H1 (cell line): ENCODE measurements at regions not wholly inside any gene's neighbourhood (a gene's known extent, or its start where the extent isn't known, plus 50 kb on each side); places are given as distances from the start of the nearest gene placed in this dataset.
A peak's percentile ranks its signal among the peaks of the same experiment; 100 is the strongest.

ENCODE experiments used
- CTCF ChIA-PET: fragments of 300-600 bp; sonication (Branson Sonifier 250); formaldehyde crosslinking; loops from one replicate; lab custom pipeline; 2021; ENCODE audit not compliant: partially characterized antibody; lab: Charles Lee
- POLR2A ChIA-PET: fragments of 300-600 bp; sonication (Branson Sonifier 250); formaldehyde crosslinking; loops from one replicate; lab custom pipeline; 2021; ENCODE audit warnings: inconsistent platforms; ENCODE audit not compliant: partially characterized antibody; lab: Charles Lee
- DNase-seq, 2 experiments: peaks; one replicate each; pipeline versions ENCODE4 v3.0.0 to v3.0.0-alpha.2; 2010 to 2022; ENCODE audit warnings: low spot score in 2 of 2, low read depth in 1 of 2, mixed read lengths in 1 of 2
- FAIRE-seq: peaks from 2 replicates; lab custom pipeline; 2011; peaks lifted over from hg19 to GRCh38; lab: Jason Lieb, UNC
- H2AFZ ChIP-seq: 2 replicates; pipeline ENCODE4 v1.8.1; 2012; ENCODE audit warnings: low read length, inconsistent platforms
- H2AK5ac ChIP-seq: 2 replicates; pipeline ENCODE4 v1.6.1; 2013; ENCODE audit warnings: low read depth, low read length
- H2BK120ac ChIP-seq: replicated peaks from 2 replicates; pipeline ENCODE3; 2013; ENCODE audit warnings: low read depth, low read length, inconsistent platforms
- H2BK12ac ChIP-seq: 2 replicates; pipeline ENCODE4 v1.6.1; 2013; ENCODE audit warnings: low read depth, low read length
- H2BK15ac ChIP-seq: 2 replicates; pipeline ENCODE4 v1.6.1; 2013; ENCODE audit warnings: low read length
- H2BK20ac ChIP-seq: 2 replicates; pipeline ENCODE4 v1.6.1; 2013; ENCODE audit warnings: low read length
- H2BK5ac ChIP-seq: 2 replicates; pipeline ENCODE4 v1.6.1; 2013; ENCODE audit warnings: low read depth, low read length
- H3K14ac ChIP-seq: 2 replicates; pipeline ENCODE4 v1.6.1; 2013; ENCODE audit warnings: inconsistent platforms; ENCODE audit not compliant: insufficient read length
- H3K18ac ChIP-seq: 2 replicates; pipeline ENCODE4 v1.6.1; 2013; ENCODE audit warnings: low read length; ENCODE audit errors: extremely low read depth
- H3K23ac ChIP-seq: 2 replicates; pipeline ENCODE4 v1.6.1; 2013; ENCODE audit warnings: inconsistent platforms; ENCODE audit not compliant: insufficient read length
- H3K23me2 ChIP-seq: 2 replicates; pipeline ENCODE4 v1.6.1; 2013; ENCODE audit warnings: low read depth, low read length
- H3K27ac ChIP-seq: 2 replicates; pipeline ENCODE4 v1.6.1; 2011; ENCODE audit warnings: low read depth, low read length, inconsistent platforms
- H3K27me3 ChIP-seq, 4 experiments: replicated peaks in 1 of 4; 1 replicate in 1 of 4; 2 replicates in 3 of 4; pipeline versions ENCODE4 v1.6.1 to v1.8.1; 2011 to 2013; ENCODE audit warnings: low read length in 3 of 4, mild to moderate bottlenecking in 3 of 4, inconsistent platforms in 2 of 4, mixed read lengths in 2 of 4, moderate library complexity in 1 of 4; ENCODE audit not compliant: control insufficient read depth in 3 of 4, insufficient read depth in 3 of 4; ENCODE audit errors: extremely low read depth in 1 of 4
- H3K36me3 ChIP-seq, 4 experiments: 2 replicates each; pipeline versions ENCODE4 v1.6.1 to v1.8.1; 2011 to 2013; ENCODE audit warnings: mild to moderate bottlenecking in 4 of 4, low read length in 3 of 4, moderate library complexity in 2 of 4, control low read depth in 1 of 4, inconsistent platforms in 1 of 4; ENCODE audit not compliant: insufficient read depth in 4 of 4, control insufficient read depth in 2 of 4
- H3K4ac ChIP-seq: replicated peaks from 2 replicates; pipeline ENCODE3; 2013; ENCODE audit warnings: low read length, low read depth, mixed read lengths, inconsistent platforms; ENCODE audit not compliant: insufficient read length
- H3K4me1 ChIP-seq, 4 experiments: replicated peaks in 1 of 4; 1 replicate in 1 of 4; 2 replicates in 3 of 4; pipeline versions ENCODE4 v1.6.1 to v1.8.1; 2011 to 2013; ENCODE audit warnings: low read length in 3 of 4, inconsistent platforms in 2 of 4, mixed read lengths in 1 of 4; ENCODE audit not compliant: insufficient read depth in 4 of 4, control insufficient read depth in 3 of 4
- H3K4me2 ChIP-seq, 2 experiments: 2 replicates each; pipeline versions ENCODE4 v1.6.1 to v1.8.1; 2011 to 2013; ENCODE audit warnings: low read depth in 2 of 2, low read length in 2 of 2, control low read depth in 1 of 2, inconsistent platforms in 1 of 2, mild to moderate bottlenecking in 1 of 2; ENCODE audit not compliant: insufficient read depth in 1 of 2
- H3K4me3 ChIP-seq, 4 experiments: fragments of 200-600, 300-600 bp in 1 of 4; sonication (generic), shearing (Covaris generic), sonication (Bioruptor Twin) in 1 of 4; 2 replicates each; pipeline versions ENCODE4 v1.5.1 to v1.8.1; 2011 to 2016; ENCODE audit warnings: low read length in 4 of 4, low read depth in 3 of 4, control low read depth in 2 of 4, inconsistent platforms in 2 of 4, mild to moderate bottlenecking in 2 of 4, mixed read lengths in 1 of 4, moderate library complexity in 1 of 4; ENCODE audit not compliant: insufficient read depth in 2 of 4; ENCODE audit errors: extremely low read depth in 1 of 4
- H3K56ac ChIP-seq: replicated peaks from 2 replicates; pipeline ENCODE3; 2013; ENCODE audit warnings: low read depth, mild to moderate bottlenecking, mixed read lengths, low read length, inconsistent platforms; ENCODE audit not compliant: insufficient read length
- H3K79me1 ChIP-seq: 2 replicates; pipeline ENCODE4 v1.6.1; 2013; ENCODE audit warnings: low read depth, low read length, control low read depth
- H3K79me2 ChIP-seq, 2 experiments: 2 replicates each; pipeline versions ENCODE4 v1.6.1 to v1.8.1; 2012 to 2013; ENCODE audit warnings: low read length in 2 of 2, mild to moderate bottlenecking in 2 of 2, inconsistent platforms in 1 of 2; ENCODE audit not compliant: insufficient read depth in 2 of 2, control insufficient read depth in 1 of 2
- H3K9ac ChIP-seq, 4 experiments: replicated peaks in 1 of 4; 1 replicate in 1 of 4; 2 replicates in 3 of 4; pipeline versions ENCODE4 v1.6.1 to v1.8.1; 2011 to 2013; ENCODE audit warnings: low read depth in 3 of 4, low read length in 3 of 4, control low read depth in 2 of 4, mild to moderate bottlenecking in 2 of 4, moderate library complexity in 2 of 4, inconsistent platforms in 1 of 4; ENCODE audit errors: extremely low read depth in 1 of 4
- H3K9me3 ChIP-seq, 2 experiments: 2 replicates each; pipeline versions ENCODE4 v1.6.1 to v1.8.1; 2012 to 2013; ENCODE audit warnings: mild to moderate bottlenecking in 2 of 2, moderate library complexity in 2 of 2, control low read depth in 1 of 2, inconsistent platforms in 1 of 2, low read depth in 1 of 2, low read length in 1 of 2, mixed read lengths in 1 of 2; ENCODE audit not compliant: insufficient read depth in 2 of 2
- H4K20me1 ChIP-seq, 2 experiments: replicated peaks in 1 of 2; 2 replicates each; pipeline versions ENCODE3 to v1.8.1; 2011 to 2013; ENCODE audit warnings: inconsistent platforms in 2 of 2, low read length in 2 of 2, mild to moderate bottlenecking in 1 of 2; ENCODE audit not compliant: insufficient read depth in 2 of 2, control insufficient read depth in 1 of 2
- H4K5ac ChIP-seq: 2 replicates; pipeline ENCODE4 v1.6.1; 2013; ENCODE audit warnings: low read length, low read depth, mixed read lengths, inconsistent platforms; ENCODE audit not compliant: insufficient read length
- H4K8ac ChIP-seq: 2 replicates; pipeline ENCODE4 v1.8.0; 2013; ENCODE audit warnings: mild to moderate bottlenecking, moderate library complexity, low read length, inconsistent platforms; ENCODE audit not compliant: insufficient read depth; ENCODE audit errors: extremely low read depth
- H4K91ac ChIP-seq: replicated peaks from 2 replicates; pipeline ENCODE3; 2013; ENCODE audit warnings: low read length, mixed read lengths, inconsistent platforms; ENCODE audit not compliant: insufficient read length
- CHD1 ChIP-seq: IDR thresholded peaks from 2 replicates; pipeline ENCODE4 v1.6.1; 2012; ENCODE audit warnings: low read depth, low read length, improper control_type of control experiment
- EZH2 ChIP-seq: fragments of 200-600 bp; sonication (generic); IDR thresholded peaks from 2 replicates; pipeline ENCODE4 v1.7.1; 2012; ENCODE audit warnings: low read depth, mild to moderate bottlenecking, moderate library complexity, low read length, inconsistent platforms; ENCODE audit not compliant: severe bottlenecking
- GABPA ChIP-seq: IDR thresholded peaks from 2 replicates; pipeline ENCODE4 v1.6.1; 2011; ENCODE audit warnings: mild to moderate bottlenecking, low read length, moderate library complexity, borderline replicate concordance; ENCODE audit not compliant: insufficient read depth
- JUND ChIP-seq: IDR thresholded peaks from 2 replicates; pipeline ENCODE4 v1.6.1; 2011; ENCODE audit warnings: mild to moderate bottlenecking, improper control_type of control experiment, low read length
- KDM4A ChIP-seq: IDR thresholded peaks from one replicate; pipeline ENCODE4 v1.7.1; 2012; ENCODE audit warnings: low read depth, mild to moderate bottlenecking, moderate library complexity, low read length, inconsistent platforms; ENCODE audit not compliant: severe bottlenecking
- NANOG ChIP-seq: IDR thresholded peaks from 2 replicates; pipeline ENCODE4 v1.6.1; 2011; ENCODE audit warnings: low read length, low read depth, mild to moderate bottlenecking, inconsistent platforms; ENCODE audit not compliant: insufficient read depth, poor library complexity, severe bottlenecking
- POLR2A ChIP-seq, 2 experiments: IDR thresholded peaks; 1 replicate in 1 of 2; 2 replicates in 1 of 2; pipeline ENCODE4 v1.6.1; 2011; ENCODE audit warnings: low read depth in 2 of 2, low read length in 2 of 2, mild to moderate bottlenecking in 2 of 2; ENCODE audit errors: control extremely low read depth in 1 of 2
- RAD21 ChIP-seq, 2 experiments: IDR thresholded peaks in 1 of 2; conservative IDR thresholded peaks in 1 of 2; 2 replicates each; pipeline ENCODE4 v1.6.1; 2011; ENCODE audit warnings: low read depth in 2 of 2, low read length in 2 of 2, improper control_type of control experiment in 1 of 2, inconsistent platforms in 1 of 2, mild to moderate bottlenecking in 1 of 2, moderate library complexity in 1 of 2
- SAP30 ChIP-seq: fragments of 300-600 bp; sonication (generic); IDR thresholded peaks from 2 replicates; pipeline ENCODE4 v1.7.1; 2012; ENCODE audit warnings: low read length, moderate library complexity, mild to moderate bottlenecking, inconsistent platforms; ENCODE audit not compliant: insufficient read depth, insufficient replicate concordance
- TBP ChIP-seq: IDR thresholded peaks from 2 replicates; pipeline ENCODE4 v1.6.1; 2011; ENCODE audit warnings: low read depth, low read length, improper control_type of control experiment
- TCF12 ChIP-seq: IDR thresholded peaks from 2 replicates; pipeline ENCODE4 v1.6.1; 2011; ENCODE audit warnings: low read depth, mild to moderate bottlenecking, low read length
- WGBS, 2 experiments: shearing (Covaris generic) in 1 of 2; methylation state at CpG; one replicate each; pipeline versions ENCODE4 v1.1.6 to v1.1.7; 2013 to 2015; ENCODE audit warnings: low lambda C conversion rate in 2 of 2, mixed read lengths in 2 of 2, inconsistent platforms in 1 of 2, low coverage in 1 of 2, missing lambda C conversion rate in 1 of 2; ENCODE audit not compliant: insufficient replicate concordance in 2 of 2, insufficient coverage in 1 of 2, insufficient read length in 1 of 2; ENCODE audit errors: extremely low coverage in 1 of 2, missing lambda C conversion rate in 1 of 2; 5-methylcytosine and 5-hydroxymethylcytosine counted together

DNA sequence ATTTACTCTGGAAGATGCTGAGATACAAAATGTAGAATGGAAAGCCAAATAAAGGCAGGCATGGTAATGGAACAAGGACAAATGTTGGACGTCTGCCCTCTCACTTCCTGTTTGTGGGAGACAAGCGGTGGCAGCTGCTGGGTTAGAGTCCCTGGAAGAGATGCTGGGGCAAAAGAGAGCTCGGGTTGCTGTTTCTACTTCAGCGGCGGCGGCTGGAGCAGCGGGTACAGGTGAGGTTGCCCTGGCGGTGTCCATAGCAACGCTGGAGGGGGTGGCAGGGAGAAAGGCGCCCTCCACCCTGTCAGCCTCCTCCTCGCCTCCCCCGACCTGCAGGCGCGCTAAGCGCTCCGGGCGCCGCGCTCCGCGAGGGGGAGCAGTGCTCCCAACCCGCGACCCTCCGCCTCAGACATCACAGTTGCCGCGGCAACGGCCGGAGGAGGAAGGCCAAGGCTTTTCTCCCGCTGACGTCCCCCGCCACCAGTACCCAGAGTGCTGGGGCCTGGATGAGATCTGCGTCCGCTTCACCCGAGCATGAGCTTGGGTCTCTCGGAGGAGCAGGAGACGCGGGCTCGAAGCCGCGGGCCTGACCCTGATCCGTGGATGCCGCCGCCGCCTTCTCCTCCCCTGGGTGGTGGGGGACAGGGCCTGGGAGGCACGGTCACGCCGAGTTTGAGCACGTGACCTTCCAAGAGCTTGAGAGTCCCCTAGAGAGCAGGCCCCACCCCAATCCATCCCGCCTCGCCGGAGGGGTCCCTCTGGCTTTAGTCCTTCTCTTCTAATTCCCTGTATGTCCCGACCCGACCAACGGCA is 65.6 kb downstream of the NOL4 start:
- H3K18ac ChIP-seq = peak overlapping the region; percentile 19; the same call in 1 of the 2 replicates
- peaks cover 0 to 3% (median 1%) of the 10 kb centered on the region in 4 experiments; a peak in 4 of 7 replicates for H3K4me1 ChIP-seq
- H4K20me1 ChIP-seq = no peaks in the 10 kb centered on the region
- POLR2A ChIA-PET = no interaction called here
- no peak overlapping the region for H3K27ac ChIP-seq
- no peaks in the 10 kb centered on the region for H3K79me2 ChIP-seq
- no peak overlapping the region for H2AK5ac ChIP-seq
- no peak overlapping the region for H3K4ac ChIP-seq
- H3K23me2 ChIP-seq = peaks cover 6% of the 10 kb centered on the region; the same call in 1 of the 2 replicates
- H3K4me2 ChIP-seq = peak overlapping the region; percentile 68 to 75
- peak overlapping the region; percentile 34 to 62 (median 50) for H3K4me3 ChIP-seq
- H2AFZ ChIP-seq = peak overlapping the region; percentile 66
- H3K56ac ChIP-seq = no peak overlapping the region
- no peak for FAIRE-seq
- H4K8ac ChIP-seq = peak overlapping the region; percentile 86
- no peak overlapping the region for H4K5ac ChIP-seq
- H2BK20ac ChIP-seq = no peak overlapping the region
- peaks cover 0 to 5% (median 0%) of the 10 kb centered on the region in 4 experiments; a peak in 2 of 7 replicates for H3K27me3 ChIP-seq
- H3K9me3 ChIP-seq = no peaks in the 10 kb centered on the region
- peak; percentile 74 to 85 for DNase-seq
- H2BK12ac ChIP-seq = no peak overlapping the region
- no peaks in the 10 kb centered on the region for H3K36me3 ChIP-seq
- H4K91ac ChIP-seq = no peak overlapping the region
- CTCF ChIA-PET = interaction anchor here (0.6 to 2.9 kb wide), 12 partner anchors 11 to 318 kb away, joined by 3 to 19 read pairs (median 4); partner anchors contain the start of gene NOL4
- no peak overlapping the region for H3K23ac ChIP-seq
- H3K9ac ChIP-seq = peak overlapping the region in 3 of 4 experiments; percentile 24 to 38 (median 38); a peak in 3 of 7 replicates
- 2% methylated on average over 39 of the region's 54 CpGs; no CpG with 5 or more reads in 1 of the 2 experiments for WGBS, 2 experiments
- H2BK15ac ChIP-seq = no peak overlapping the region
- no peak overlapping the region for H3K14ac ChIP-seq
- H3K79me1 ChIP-seq = no peaks in the 10 kb centered on the region
- H2BK120ac ChIP-seq = no peak overlapping the region
- H2BK5ac ChIP-seq = no peak overlapping the region
- TF ChIP-seq POLR2A (IDR thresholded peaks at IDR 0.05; ENCODE audit: control extremely low read depth in 1 of 2, low read depth in 2 of 2, low read length in 2 of 2) = 0 out of 3 replicates have a peak, but pooled peaks of 1 of the 2 experiments have one; percentile 38
- peak; percentile 22 for TF ChIP-seq EZH2
- TF ChIP-seq TBP = peak; percentile 87
- peak; percentile 54 for TF ChIP-seq KDM4A
- TF ChIP-seq NANOG = no peak
- TF ChIP-seq GABPA = no peak
- TF ChIP-seq RAD21 (IDR thresholded peaks at IDR 0.05 in 1 of 2, conservative IDR thresholded peaks at IDR 0.05 in 1 of 2; ENCODE audit: low read depth in 2 of 2, low read length in 2 of 2) = peak; percentile 40 to 55; a peak in 3 of 4 replicates
- TF ChIP-seq SAP30 = no peak
- peak; percentile 45; the same call in 1 of the 2 replicates for TF ChIP-seq JUND
- TF ChIP-seq TCF12 = no peak; the same call in 1 of the 2 replicates
- TF ChIP-seq CHD1 = no peak
